Neural cell (in vitro differentiated cells): ENCODE measurements at regions not wholly inside any gene's neighbourhood (a gene's known extent, or its start where the extent isn't known, plus 50 kb on each side); places are given as distances from the start of the nearest gene placed in this dataset.

Experiments used
- H2AFZ ChIP-seq: fragments of 200-600, 300-800 bp; sonication (generic), shearing (Covaris generic); 2 replicates; pipeline ENCODE4 v1.6.0; 2014; ENCODE audit warnings: low read depth, mild to moderate bottlenecking, antibody characterized with exemption, low read length, moderate library complexity
- H3F3A ChIP-seq: fragments of 200-600 bp; shearing (Covaris generic); 2 replicates; pipeline ENCODE4 v1.6.1; 2016; ENCODE audit warnings: mild to moderate bottlenecking, moderate library complexity, mixed read lengths, antibody characterized with exemption, low read length; ENCODE audit not compliant: insufficient read depth, poor library complexity, severe bottlenecking
- H3K27ac ChIP-seq: fragments of 200-600, 300-800 bp; sonication (generic), shearing (Covaris generic); 2 replicates; pipeline ENCODE4 v1.5.1; 2014; ENCODE audit warnings: mild to moderate bottlenecking, low read length, moderate library complexity
- H3K27me3 ChIP-seq: fragments of 300-800, 200-600 bp; sonication (generic), shearing (Covaris generic); 2 replicates; pipeline ENCODE4 v1.6.0; 2014; ENCODE audit warnings: mild to moderate bottlenecking, low read depth, low read length, moderate library complexity; ENCODE audit not compliant: insufficient read depth
- H3K36me3 ChIP-seq: fragments of 300-800, 200-600 bp; sonication (generic), shearing (Covaris generic); 2 replicates; pipeline ENCODE4 v1.5.1; 2014; ENCODE audit warnings: mild to moderate bottlenecking, antibody characterized with exemption, low read length, moderate library complexity; ENCODE audit not compliant: insufficient read depth
- H3K4me2 ChIP-seq: fragments of 300-800, 200-600 bp; sonication (generic), shearing (Covaris generic); 2 replicates; pipeline ENCODE4 v1.6.0; 2014; ENCODE audit warnings: mild to moderate bottlenecking, low read length
- H3K4me3 ChIP-seq: fragments of 300-800, 200-600 bp; sonication (generic), shearing (Covaris generic); 2 replicates; pipeline ENCODE4 v1.5.1; 2014; ENCODE audit warnings: mild to moderate bottlenecking, low read length, moderate library complexity
- H3K79me2 ChIP-seq: fragments of 200-600 bp; shearing (Covaris generic); replicated peaks from 2 replicates; pipeline ENCODE4 v1.6.0; 2014; ENCODE audit warnings: mild to moderate bottlenecking, low read length, moderate library complexity; ENCODE audit not compliant: insufficient read depth
- H3K9ac ChIP-seq: fragments of 300-800, 200-600 bp; sonication (generic), shearing (Covaris generic); 2 replicates; pipeline ENCODE4 v1.6.1; 2016; ENCODE audit warnings: mild to moderate bottlenecking, low read length, mixed read lengths
- H3K9me2 ChIP-seq: fragments of 200-600 bp; shearing (Covaris generic); 2 replicates; pipeline ENCODE4 v1.6.1; 2016; ENCODE audit warnings: mild to moderate bottlenecking, low read length, mixed read lengths; ENCODE audit not compliant: insufficient read depth
- H3K9me3 ChIP-seq: fragments of 200-600, 300-800 bp; sonication (generic), shearing (Covaris generic); 2 replicates; pipeline ENCODE4 v1.6.1; 2016; ENCODE audit warnings: mild to moderate bottlenecking, mixed run types, low read length, moderate library complexity, mixed read lengths
- H4K20me1 ChIP-seq: fragments of 200-600 bp; shearing (Covaris generic); 2 replicates; pipeline ENCODE4 v1.6.1; 2016; ENCODE audit warnings: mild to moderate bottlenecking, mixed run types; ENCODE audit not compliant: insufficient read depth
- EP300 ChIP-seq: fragments of 450-650 bp; conservative IDR thresholded peaks from 2 replicates; pipeline ENCODE4 v1.6.1; 2014; ENCODE audit warnings: antibody characterized with exemption, mild to moderate bottlenecking, moderate library complexity; ENCODE audit not compliant: poor library complexity, severe bottlenecking
- EZH2 ChIP-seq: fragments of 200-600, 300-800 bp; shearing (Covaris generic), sonication (generic); IDR thresholded peaks from 2 replicates; pipeline ENCODE4 v1.6.1; 2014; ENCODE audit warnings: antibody characterized with exemption, low read length, borderline replicate concordance, mild to moderate bottlenecking; ENCODE audit not compliant: insufficient read depth, poor library complexity, severe bottlenecking
- MXI1 ChIP-seq: fragments of 450-650 bp; conservative IDR thresholded peaks from 2 replicates; pipeline ENCODE4 v1.6.1; 2014; ENCODE audit warnings: antibody characterized with exemption, mild to moderate bottlenecking; ENCODE audit not compliant: poor library complexity, severe bottlenecking
- POLR2AphosphoS5 ChIP-seq: IDR thresholded peaks from 2 replicates; pipeline ENCODE4 v1.6.1; 2012
- RAD21 ChIP-seq: fragments of 450-650 bp; conservative IDR thresholded peaks from 2 replicates; pipeline ENCODE4 v1.6.1; 2014; ENCODE audit warnings: antibody characterized with exemption, mild to moderate bottlenecking, moderate library complexity
- SMC3 ChIP-seq: fragments of 450-650 bp; conservative IDR thresholded peaks from 2 replicates; pipeline ENCODE4 v1.6.1; 2014; ENCODE audit warnings: antibody characterized with exemption, mild to moderate bottlenecking, moderate library complexity; ENCODE audit not compliant: poor library complexity
- TAF1 ChIP-seq: IDR thresholded peaks from 2 replicates; pipeline ENCODE4 v1.6.1; 2012; ENCODE audit warnings: low read depth
- TF ChIP-seq, protein P1 (sequence below): IDR thresholded peaks from 2 replicates; pipeline ENCODE4 v1.6.1; 2012; ENCODE audit warnings: borderline replicate concordance
- TF ChIP-seq, protein P2 (sequence below): fragments of 450-650 bp; IDR thresholded peaks from 2 replicates; pipeline ENCODE4 v1.5.1; 2014; ENCODE audit warnings: antibody characterized with exemption, mild to moderate bottlenecking, moderate library complexity; ENCODE audit not compliant: poor library complexity, severe bottlenecking

DNA sequence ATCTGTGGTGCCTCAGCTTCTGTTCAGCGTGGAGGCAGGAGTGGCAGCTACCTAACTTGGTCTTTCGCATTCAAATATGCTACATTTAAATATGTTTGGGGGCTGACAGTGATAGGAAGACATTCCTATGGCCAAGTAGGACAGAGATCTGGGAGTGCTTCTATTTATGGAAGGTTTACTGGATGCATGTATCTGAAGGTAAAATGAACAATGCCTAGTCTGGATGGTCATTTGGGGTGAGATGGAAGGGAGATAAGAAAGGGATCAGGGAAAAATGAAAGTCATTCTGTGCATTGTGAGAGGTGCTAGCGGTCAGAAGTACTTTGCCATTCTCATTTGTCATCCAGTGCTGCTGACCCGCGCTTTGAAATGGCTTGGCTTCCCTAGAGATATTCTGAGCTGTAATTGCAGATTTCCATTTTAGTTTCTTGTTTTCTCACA, 107.3 kb upstream of the FOXN2 start:
- Histone ChIP-seq H3K9ac (no peak overlapping the region), H3K27me3 (no peaks in the 10 kb centered on the region), H3K36me3 (no peaks in the 10 kb centered on the region), H3F3A (no peaks in the 10 kb centered on the region), H4K20me1 (no peaks in the 10 kb centered on the region), H3K9me2 (no peaks in the 10 kb centered on the region), H3K9me3 (no peaks in the 10 kb centered on the region), H3K4me3 (no peak overlapping the region), H3K27ac (no peak overlapping the region), H2AFZ (no peak overlapping the region), H3K4me2 (no peak overlapping the region), H3K79me2 (no peaks in the 10 kb centered on the region)
- TF ChIP-seq MXI1 (no peak), SMC3 (no peak), EZH2 (no peak)

DNA sequence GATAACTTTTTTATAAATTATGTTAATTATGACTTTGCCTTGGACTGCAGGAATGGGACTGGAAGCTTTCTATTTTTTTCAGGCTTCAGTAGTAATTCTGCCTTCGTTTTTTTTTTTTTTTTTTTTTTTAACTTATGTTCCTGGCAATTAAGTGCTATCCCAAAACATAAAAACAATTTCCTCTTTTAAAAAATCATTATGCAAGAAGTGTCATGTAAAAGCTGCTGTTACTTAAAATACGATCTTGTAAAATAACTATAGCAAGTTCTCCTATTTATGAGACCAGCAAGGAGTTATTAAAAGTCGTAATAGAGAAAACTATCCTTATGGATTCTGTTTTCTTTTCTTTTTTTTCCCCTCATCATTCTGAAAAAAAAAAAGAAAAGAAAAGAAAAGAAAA, 106.6 kb upstream of the FOXN2 start:
- Histone ChIP-seq H3K4me3 (no peak overlapping the region), H3K79me2 (no peaks in the 10 kb centered on the region), H3K36me3 (no peaks in the 10 kb centered on the region), H3K9me3 (no peaks in the 10 kb centered on the region), H3F3A (no peaks in the 10 kb centered on the region), H3K4me2 (no peak overlapping the region), H3K9ac (no peak overlapping the region), H3K27me3 (no peaks in the 10 kb centered on the region), H3K9me2 (no peaks in the 10 kb centered on the region), H2AFZ (no peak overlapping the region), H3K27ac (no peak overlapping the region), H4K20me1 (no peaks in the 10 kb centered on the region)
- TF ChIP-seq, protein P1, sequence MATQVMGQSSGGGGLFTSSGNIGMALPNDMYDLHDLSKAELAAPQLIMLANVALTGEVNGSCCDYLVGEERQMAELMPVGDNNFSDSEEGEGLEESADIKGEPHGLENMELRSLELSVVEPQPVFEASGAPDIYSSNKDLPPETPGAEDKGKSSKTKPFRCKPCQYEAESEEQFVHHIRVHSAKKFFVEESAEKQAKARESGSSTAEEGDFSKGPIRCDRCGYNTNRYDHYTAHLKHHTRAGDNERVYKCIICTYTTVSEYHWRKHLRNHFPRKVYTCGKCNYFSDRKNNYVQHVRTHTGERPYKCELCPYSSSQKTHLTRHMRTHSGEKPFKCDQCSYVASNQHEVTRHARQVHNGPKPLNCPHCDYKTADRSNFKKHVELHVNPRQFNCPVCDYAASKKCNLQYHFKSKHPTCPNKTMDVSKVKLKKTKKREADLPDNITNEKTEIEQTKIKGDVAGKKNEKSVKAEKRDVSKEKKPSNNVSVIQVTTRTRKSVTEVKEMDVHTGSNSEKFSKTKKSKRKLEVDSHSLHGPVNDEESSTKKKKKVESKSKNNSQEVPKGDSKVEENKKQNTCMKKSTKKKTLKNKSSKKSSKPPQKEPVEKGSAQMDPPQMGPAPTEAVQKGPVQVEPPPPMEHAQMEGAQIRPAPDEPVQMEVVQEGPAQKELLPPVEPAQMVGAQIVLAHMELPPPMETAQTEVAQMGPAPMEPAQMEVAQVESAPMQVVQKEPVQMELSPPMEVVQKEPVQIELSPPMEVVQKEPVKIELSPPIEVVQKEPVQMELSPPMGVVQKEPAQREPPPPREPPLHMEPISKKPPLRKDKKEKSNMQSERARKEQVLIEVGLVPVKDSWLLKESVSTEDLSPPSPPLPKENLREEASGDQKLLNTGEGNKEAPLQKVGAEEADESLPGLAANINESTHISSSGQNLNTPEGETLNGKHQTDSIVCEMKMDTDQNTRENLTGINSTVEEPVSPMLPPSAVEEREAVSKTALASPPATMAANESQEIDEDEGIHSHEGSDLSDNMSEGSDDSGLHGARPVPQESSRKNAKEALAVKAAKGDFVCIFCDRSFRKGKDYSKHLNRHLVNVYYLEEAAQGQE, result no peak
- TF ChIP-seq EZH2, result no peak

DNA sequence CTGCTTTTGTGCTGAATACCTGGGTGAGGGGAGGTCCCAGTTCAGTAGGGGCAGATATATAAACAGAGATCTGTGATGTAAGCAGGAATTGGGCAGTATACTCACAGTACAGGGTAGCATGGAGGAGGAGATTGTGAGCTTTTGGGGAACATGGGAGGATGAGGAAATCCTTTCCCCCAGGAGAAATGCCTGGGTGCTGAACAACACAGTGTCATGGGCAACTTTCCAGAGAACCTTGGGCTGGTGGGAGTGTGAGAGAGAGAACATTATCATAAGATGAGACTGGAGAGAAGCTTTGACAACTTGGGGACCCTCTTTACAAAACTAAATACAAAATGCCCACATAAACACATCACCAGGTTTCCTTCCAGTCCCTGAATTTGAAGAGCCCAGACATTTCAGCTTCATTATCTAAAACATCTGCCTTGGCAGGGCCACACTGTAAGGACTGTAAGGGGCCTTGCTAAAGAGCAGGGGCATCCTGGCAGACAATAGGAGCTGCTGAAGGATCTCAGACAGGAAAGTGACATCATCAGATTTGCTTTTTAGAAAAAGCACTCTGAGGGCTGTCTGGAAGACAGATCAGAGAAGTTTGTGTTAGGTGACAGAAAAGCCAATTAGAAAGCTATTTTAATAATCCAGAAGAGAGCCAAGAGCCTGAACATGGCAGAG, 105.1 kb upstream of the FOXN2 start:
- H3K9ac ChIP-seq, result no peak overlapping the region
- H3K36me3 ChIP-seq, result no peaks in the 10 kb centered on the region
- H3K79me2 ChIP-seq, result no peaks in the 10 kb centered on the region
- no peaks in the 10 kb centered on the region for H3K9me2 ChIP-seq
- H4K20me1 ChIP-seq, result no peaks in the 10 kb centered on the region
- H2AFZ ChIP-seq, result no peak overlapping the region
- H3K27me3 ChIP-seq, result no peaks in the 10 kb centered on the region
- no peaks in the 10 kb centered on the region for H3K9me3 ChIP-seq
- no peaks in the 10 kb centered on the region for H3F3A ChIP-seq
- no peak for TF ChIP-seq EP300
- no peak for TF ChIP-seq TAF1
- no peak for TF ChIP-seq RAD21
- no peak for TF ChIP-seq POLR2AphosphoS5
- TF ChIP-seq, protein P2, sequence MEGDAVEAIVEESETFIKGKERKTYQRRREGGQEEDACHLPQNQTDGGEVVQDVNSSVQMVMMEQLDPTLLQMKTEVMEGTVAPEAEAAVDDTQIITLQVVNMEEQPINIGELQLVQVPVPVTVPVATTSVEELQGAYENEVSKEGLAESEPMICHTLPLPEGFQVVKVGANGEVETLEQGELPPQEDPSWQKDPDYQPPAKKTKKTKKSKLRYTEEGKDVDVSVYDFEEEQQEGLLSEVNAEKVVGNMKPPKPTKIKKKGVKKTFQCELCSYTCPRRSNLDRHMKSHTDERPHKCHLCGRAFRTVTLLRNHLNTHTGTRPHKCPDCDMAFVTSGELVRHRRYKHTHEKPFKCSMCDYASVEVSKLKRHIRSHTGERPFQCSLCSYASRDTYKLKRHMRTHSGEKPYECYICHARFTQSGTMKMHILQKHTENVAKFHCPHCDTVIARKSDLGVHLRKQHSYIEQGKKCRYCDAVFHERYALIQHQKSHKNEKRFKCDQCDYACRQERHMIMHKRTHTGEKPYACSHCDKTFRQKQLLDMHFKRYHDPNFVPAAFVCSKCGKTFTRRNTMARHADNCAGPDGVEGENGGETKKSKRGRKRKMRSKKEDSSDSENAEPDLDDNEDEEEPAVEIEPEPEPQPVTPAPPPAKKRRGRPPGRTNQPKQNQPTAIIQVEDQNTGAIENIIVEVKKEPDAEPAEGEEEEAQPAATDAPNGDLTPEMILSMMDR, result no peak
- TF ChIP-seq, protein P1, result no peak
- no peak for TF ChIP-seq EZH2
- no peak for TF ChIP-seq SMC3
- no peak for TF ChIP-seq MXI1
- H3K4me2 ChIP-seq, result no peak overlapping the region
- no peak overlapping the region for H3K4me3 ChIP-seq
- no peak overlapping the region for H3K27ac ChIP-seq
